Left ventricle myocardium inferior (tissue), 1 donor: ENCODE measurements at regions not wholly inside any gene's neighbourhood (a gene's known extent, or its start where the extent isn't known, plus 50 kb on each side); places are given as distances from the start of the nearest gene placed in this dataset.

Source experiments
- DNase-seq: peaks from one replicate; pipeline ENCODE4 v3.0.0-alpha.2; 2020
- H3K27ac ChIP-seq: fragments of 200-600 bp; replicated peaks from 2 replicates; pipeline ENCODE4 v1.8.0; 2021
- H3K27me3 ChIP-seq: fragments of 200-600 bp; 2 replicates; pipeline ENCODE4 v1.8.0; 2021; ENCODE audit warnings: low read depth
- H3K36me3 ChIP-seq: fragments of 200-600 bp; 2 replicates; pipeline ENCODE4 v1.8.0; 2021
- H3K4me1 ChIP-seq: fragments of 200-600 bp; 2 replicates; pipeline ENCODE4 v1.8.0; 2021
- H3K4me3 ChIP-seq: fragments of 200-600 bp; 2 replicates; pipeline ENCODE4 v1.8.0; 2021; ENCODE audit warnings: mild to moderate bottlenecking, moderate library complexity
- H3K9me3 ChIP-seq: fragments of 200-600 bp; replicated peaks from 2 replicates; pipeline ENCODE4 v1.8.0; 2021
- CTCF ChIP-seq: fragments of 200-600 bp; IDR thresholded peaks from 2 replicates; pipeline ENCODE4 v1.8.0; 2021; ENCODE audit warnings: antibody characterized with exemption, mild to moderate bottlenecking, borderline replicate concordance
- intact Hi-C: fragments of 100-400 bp; cut with micrococcal nuclease; formaldehyde crosslinking; loops from one replicate; pipeline ENCODE4 v1.11.0; 2022
- donor health status: DM: no; HTN: yes; CAD: no; lungs with severe emphysema.

DNA sequence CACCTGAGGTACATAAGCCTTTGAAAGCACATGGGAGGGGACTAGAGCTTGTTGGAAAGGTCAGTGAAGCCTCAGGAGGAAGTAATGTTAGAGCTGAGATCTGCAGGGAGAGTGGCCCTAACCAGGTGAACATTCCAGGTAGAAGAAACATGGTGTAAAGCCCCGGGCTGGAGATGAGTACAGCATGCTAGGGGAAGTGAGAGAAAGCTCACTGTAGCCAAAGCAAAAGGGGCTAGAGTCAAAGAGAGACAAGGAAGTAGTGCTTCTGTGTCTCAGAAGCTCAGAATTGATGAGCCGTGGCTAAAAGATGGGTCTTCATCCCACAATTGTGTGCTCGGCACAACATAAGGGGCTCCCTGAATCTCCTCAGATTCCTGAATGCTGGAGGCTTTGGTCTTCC lies 481.8 kb downstream of the XYLT1 start:
- Histone ChIP-seq H3K27me3 (peaks cover 38% of the 10 kb centered on the region), H3K36me3 (no peaks in the 10 kb centered on the region), H3K27ac (no peak overlapping the region), H3K4me3 (no peak overlapping the region), H3K4me1 (no peaks in the 10 kb centered on the region), H3K9me3 (peaks cover 5% of the 10 kb centered on the region)
- no peak for DNase-seq
- TF ChIP-seq CTCF = no peak
- intact Hi-C loops = no loop called here

GRCh38 chr16:16989368-16989767 lies 481.4 kb downstream of the XYLT1 start:
- Histone ChIP-seq H3K4me3 (no peak overlapping the region), H3K36me3 (no peaks in the 10 kb centered on the region), H3K9me3 (peaks cover 5% of the 10 kb centered on the region), H3K27me3 (peaks cover 42% of the 10 kb centered on the region), H3K4me1 (no peaks in the 10 kb centered on the region), H3K27ac (no peak overlapping the region)
- TF ChIP-seq CTCF = no peak
- intact Hi-C loops = no loop called here
- no peak for DNase-seq

GRCh38 chr16:16991711-16992110 lies 479.0 kb downstream of the XYLT1 start:
- Histone ChIP-seq H3K4me1 (no peaks in the 10 kb centered on the region), H3K36me3 (no peaks in the 10 kb centered on the region), H3K4me3 (no peak overlapping the region), H3K9me3 (no peaks in the 10 kb centered on the region), H3K27me3 (peaks cover 43% of the 10 kb centered on the region), H3K27ac (no peak overlapping the region)
- DNase-seq = no peak
- intact Hi-C loops = no loop called here
- no peak for TF ChIP-seq CTCF

DNA sequence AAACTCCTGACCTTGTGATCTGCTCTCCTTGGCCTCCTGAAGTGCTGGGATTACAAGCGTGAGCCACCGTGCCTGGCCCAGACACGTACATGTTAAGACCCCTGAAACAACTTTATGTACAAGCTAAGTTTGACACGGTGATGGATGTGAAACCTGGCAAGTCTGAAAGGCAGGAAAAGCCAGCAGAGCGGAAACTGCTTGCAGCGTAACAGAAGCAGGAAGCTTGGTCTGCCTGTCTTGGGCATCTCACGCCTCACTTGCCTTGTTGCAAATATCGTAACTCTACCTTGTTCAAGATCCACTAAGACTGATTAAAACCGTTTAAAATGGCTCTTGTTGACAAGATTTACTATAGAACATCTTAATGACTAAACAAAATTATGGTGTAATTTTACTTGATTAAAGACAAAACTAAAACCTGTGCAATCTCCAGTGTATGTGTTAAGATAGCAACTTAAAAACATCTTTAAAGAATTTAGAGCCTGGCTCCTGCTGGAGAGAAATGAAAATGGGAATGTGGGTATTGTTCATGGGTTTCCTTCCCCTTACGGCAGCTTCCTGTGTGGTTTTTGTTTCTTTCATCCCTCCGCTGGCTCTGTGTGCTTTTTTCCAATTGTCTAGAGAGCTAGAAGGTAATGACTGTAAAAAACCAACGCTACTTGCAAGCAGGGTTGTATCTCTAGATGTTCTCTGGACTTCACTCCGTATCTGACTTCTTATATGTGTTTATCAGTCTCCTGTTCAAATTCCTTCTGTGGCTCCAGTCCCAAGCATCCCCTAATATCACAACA lies 477.6 kb downstream of the XYLT1 start:
- peaks cover 35% of the 10 kb centered on the region for H3K27me3 ChIP-seq
- DNase-seq = no peak
- no peaks in the 10 kb centered on the region for H3K36me3 ChIP-seq
- H3K4me1 ChIP-seq = no peaks in the 10 kb centered on the region
- H3K27ac ChIP-seq = no peak overlapping the region
- TF ChIP-seq CTCF = no peak
- intact Hi-C loops = no loop called here
- no peaks in the 10 kb centered on the region for H3K9me3 ChIP-seq
- no peak overlapping the region for H3K4me3 ChIP-seq

GRCh38 chr16:16994831-16995230 lies 475.9 kb downstream of the XYLT1 start:
- H3K4me3 ChIP-seq = no peak overlapping the region
- H3K36me3 ChIP-seq = no peaks in the 10 kb centered on the region
- no peak overlapping the region for H3K27ac ChIP-seq
- no peak for DNase-seq
- intact Hi-C loops = no loop called here
- H3K27me3 ChIP-seq = peaks cover 26% of the 10 kb centered on the region
- TF ChIP-seq CTCF = no peak
- no peaks in the 10 kb centered on the region for H3K4me1 ChIP-seq
- H3K9me3 ChIP-seq = no peaks in the 10 kb centered on the region
